ENCODE measurements at regions not wholly inside any gene's neighbourhood (a gene's known extent, or its start where the extent isn't known, plus 50 kb on each side); places are given as distances from the start of the nearest gene placed in this dataset.

- Histone ChIP-seq H3K36me3 (ENCODE audit: control insufficient read depth in 2 of 2, insufficient read depth in 2 of 2, low read length in 1 of 2) (no peaks in the 10 kb centered on the region), H3K4me3 (ENCODE audit: low read depth in 1 of 2, low read length in 2 of 2) (no peak overlapping the region), H3K27ac (ENCODE audit: low read depth in 2 of 2, low read length in 1 of 2) (peak overlapping the region in 1 of 2 donors; percentile 75), H3K27me3 (ENCODE audit: control insufficient read depth in 1 of 2, insufficient read depth in 2 of 2, low read length in 2 of 2) (no peaks in the 10 kb centered on the region), H3K4me1 (ENCODE audit: control insufficient read depth in 2 of 2, insufficient read depth in 2 of 2, low read length in 1 of 2) (peaks cover 0 to 3% of the 10 kb centered on the region in 2 donors), H3K9me3 (ENCODE audit: control insufficient read depth in 2 of 2, insufficient read depth in 1 of 2, low read depth in 1 of 2, low read length in 1 of 2) (no peaks in the 10 kb centered on the region)
- WGBS, 2 donors, result 46 to 64% methylated on average over 2 of the region's 2 CpGs
Measured at GRCh38 chr11:8790968-8791367, 108.4 kb downstream of the RPL27A start.

DNA sequence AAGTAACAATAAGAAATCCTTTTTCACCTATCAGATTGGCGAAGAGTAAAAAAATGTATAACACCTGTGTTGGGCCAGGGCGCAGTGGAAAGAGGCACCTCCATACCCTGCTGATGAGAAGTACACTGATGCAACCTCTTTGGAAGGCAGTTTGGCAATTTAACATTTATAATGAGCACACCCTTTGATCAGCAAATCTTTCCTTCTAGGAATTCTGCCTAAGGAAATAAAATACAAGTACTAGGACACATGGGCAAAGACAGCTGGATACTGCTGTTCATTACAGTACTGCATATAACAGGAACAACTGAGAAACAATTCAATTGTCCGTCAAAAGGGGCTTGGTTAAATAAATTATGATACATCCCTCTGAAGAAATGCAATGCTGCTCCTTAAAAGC is 110.1 kb downstream of the RPL27A start:
- 71 to 76% methylated on average over 3 of the region's 3 CpGs for WGBS, 2 donors
- Histone ChIP-seq H3K9me3 (ENCODE audit: control insufficient read depth in 2 of 2, insufficient read depth in 1 of 2, low read depth in 1 of 2, low read length in 1 of 2) (no peaks in the 10 kb centered on the region), H3K4me3 (ENCODE audit: low read depth in 1 of 2, low read length in 2 of 2) (no peak overlapping the region), H3K36me3 (ENCODE audit: control insufficient read depth in 2 of 2, insufficient read depth in 2 of 2, low read length in 1 of 2) (no peaks in the 10 kb centered on the region), H3K27ac (ENCODE audit: low read depth in 2 of 2, low read length in 1 of 2) (no peak overlapping the region), H3K27me3 (ENCODE audit: control insufficient read depth in 1 of 2, insufficient read depth in 2 of 2, low read length in 2 of 2) (no peaks in the 10 kb centered on the region), H3K4me1 (ENCODE audit: control insufficient read depth in 2 of 2, insufficient read depth in 2 of 2, low read length in 1 of 2) (no peaks in the 10 kb centered on the region)

- H3K4me3 ChIP-seq (ENCODE audit: low read depth in 1 of 2, low read length in 2 of 2), result no peak overlapping the region
- H3K27ac ChIP-seq (ENCODE audit: low read depth in 2 of 2, low read length in 1 of 2), result no peak overlapping the region
- WGBS, 2 donors, result 57 to 67% methylated on average over 4 of the region's 4 CpGs
Measured at GRCh38 chr11:8793114-8793777, 110.7 kb downstream of the RPL27A start.

DNA sequence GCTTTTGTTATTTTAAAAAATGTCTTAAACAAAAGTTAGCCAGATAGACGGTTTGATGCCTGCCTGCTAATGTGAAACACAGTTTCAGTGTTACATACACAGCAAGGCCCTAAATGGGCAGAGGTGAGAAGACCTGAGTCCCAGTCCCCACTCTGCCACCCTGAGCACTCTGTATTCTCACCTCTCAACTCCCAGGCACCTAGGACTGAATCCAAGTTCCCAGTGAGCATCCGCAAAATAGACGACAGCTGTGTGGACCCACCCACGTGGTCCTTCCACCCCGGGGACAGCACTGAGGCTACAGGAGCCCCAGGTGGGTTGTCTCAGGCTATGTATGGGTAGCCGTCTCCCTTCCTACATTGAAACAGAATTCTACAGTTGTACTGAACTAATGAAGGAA is 111.5 kb downstream of the RPL27A start:
- WGBS, 2 donors, result 56 to 70% methylated on average over 6 of the region's 6 CpGs
- Histone ChIP-seq H3K4me1 (ENCODE audit: control insufficient read depth in 2 of 2, insufficient read depth in 2 of 2, low read length in 1 of 2) (no peaks in the 10 kb centered on the region), H3K9me3 (ENCODE audit: control insufficient read depth in 2 of 2, insufficient read depth in 1 of 2, low read depth in 1 of 2, low read length in 1 of 2) (no peaks in the 10 kb centered on the region), H3K36me3 (ENCODE audit: control insufficient read depth in 2 of 2, insufficient read depth in 2 of 2, low read length in 1 of 2) (no peaks in the 10 kb centered on the region), H3K4me3 (ENCODE audit: low read depth in 1 of 2, low read length in 2 of 2) (no peak overlapping the region), H3K27ac (ENCODE audit: low read depth in 2 of 2, low read length in 1 of 2) (peak overlapping the region in 1 of 2 donors; percentile 47), H3K27me3 (ENCODE audit: control insufficient read depth in 1 of 2, insufficient read depth in 2 of 2, low read length in 2 of 2) (no peaks in the 10 kb centered on the region)

More at GRCh38 chr11:8793114-8793777, 110.7 kb downstream of the RPL27A start:
- Histone ChIP-seq H3K27me3 (ENCODE audit: control insufficient read depth in 1 of 2, insufficient read depth in 2 of 2, low read length in 2 of 2) (no peaks in the 10 kb centered on the region), H3K9me3 (ENCODE audit: control insufficient read depth in 2 of 2, insufficient read depth in 1 of 2, low read depth in 1 of 2, low read length in 1 of 2) (no peaks in the 10 kb centered on the region), H3K36me3 (ENCODE audit: control insufficient read depth in 2 of 2, insufficient read depth in 2 of 2, low read length in 1 of 2) (no peaks in the 10 kb centered on the region), H3K4me1 (ENCODE audit: control insufficient read depth in 2 of 2, insufficient read depth in 2 of 2, low read length in 1 of 2) (no peaks in the 10 kb centered on the region)

DNA sequence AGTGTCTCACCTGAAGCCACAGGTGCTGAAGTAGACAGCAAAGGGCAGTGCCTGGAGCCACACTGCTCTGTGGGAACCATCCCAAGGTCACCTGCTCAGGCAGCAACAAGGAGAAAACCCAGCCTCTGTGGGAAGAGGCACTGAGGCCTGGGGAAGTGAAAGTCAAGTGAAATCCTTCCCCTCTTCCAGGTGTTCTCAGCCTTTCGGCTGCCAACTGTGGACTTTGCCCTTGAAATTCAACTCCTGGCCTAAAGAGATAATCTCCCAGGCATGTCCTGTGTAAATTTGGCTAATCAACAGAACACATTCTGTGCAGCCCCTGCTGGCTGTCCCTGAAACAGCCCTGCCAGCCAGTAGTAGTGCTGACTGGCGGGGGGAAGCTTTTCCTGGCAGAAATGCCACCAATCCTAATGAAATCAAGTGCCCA is 112.1 kb downstream of the RPL27A start:
- Histone ChIP-seq H3K9me3 (ENCODE audit: control insufficient read depth in 2 of 2, insufficient read depth in 1 of 2, low read depth in 1 of 2, low read length in 1 of 2) (no peaks in the 10 kb centered on the region), H3K4me3 (ENCODE audit: low read depth in 1 of 2, low read length in 2 of 2) (no peak overlapping the region), H3K36me3 (ENCODE audit: control insufficient read depth in 2 of 2, insufficient read depth in 2 of 2, low read length in 1 of 2) (no peaks in the 10 kb centered on the region), H3K27ac (ENCODE audit: low read depth in 2 of 2, low read length in 1 of 2) (peak overlapping the region in 1 of 2 donors; percentile 47), H3K27me3 (ENCODE audit: control insufficient read depth in 1 of 2, insufficient read depth in 2 of 2, low read length in 2 of 2) (no peaks in the 10 kb centered on the region), H3K4me1 (ENCODE audit: control insufficient read depth in 2 of 2, insufficient read depth in 2 of 2, low read length in 1 of 2) (no peaks in the 10 kb centered on the region)
- WGBS, 2 donors, result 36 to 55% methylated on average over 2 of the region's 2 CpGs

- Histone ChIP-seq H3K27me3 (ENCODE audit: control insufficient read depth in 1 of 2, insufficient read depth in 2 of 2, low read length in 2 of 2) (no peaks in the 10 kb centered on the region), H3K27ac (ENCODE audit: low read depth in 2 of 2, low read length in 1 of 2) (no peak overlapping the region), H3K36me3 (ENCODE audit: control insufficient read depth in 2 of 2, insufficient read depth in 2 of 2, low read length in 1 of 2) (no peaks in the 10 kb centered on the region), H3K4me1 (ENCODE audit: control insufficient read depth in 2 of 2, insufficient read depth in 2 of 2, low read length in 1 of 2) (no peaks in the 10 kb centered on the region), H3K4me3 (ENCODE audit: low read depth in 1 of 2, low read length in 2 of 2) (no peak overlapping the region), H3K9me3 (ENCODE audit: control insufficient read depth in 2 of 2, insufficient read depth in 1 of 2, low read depth in 1 of 2, low read length in 1 of 2) (no peaks in the 10 kb centered on the region)
- WGBS, 2 donors, result 0 to 43% methylated on average over 1 of the region's 1 CpG
Measured at GRCh38 chr11:8796941-8797340, 114.0 kb upstream of the AKIP1 start.

- H3K36me3 ChIP-seq (ENCODE audit: control insufficient read depth in 2 of 2, insufficient read depth in 2 of 2, low read length in 1 of 2), result no peaks in the 10 kb centered on the region
- WGBS, 2 donors, result 77 to 82% methylated on average over 2 of the region's 2 CpGs
- H3K27me3 ChIP-seq (ENCODE audit: control insufficient read depth in 1 of 2, insufficient read depth in 2 of 2, low read length in 2 of 2), result no peaks in the 10 kb centered on the region
- H3K4me3 ChIP-seq (ENCODE audit: low read depth in 1 of 2, low read length in 2 of 2), result no peak overlapping the region
- H3K27ac ChIP-seq (ENCODE audit: low read depth in 2 of 2, low read length in 1 of 2), result peak overlapping the region in 1 of 2 donors; percentile 9
- H3K4me1 ChIP-seq (ENCODE audit: control insufficient read depth in 2 of 2, insufficient read depth in 2 of 2, low read length in 1 of 2), result no peaks in the 10 kb centered on the region
- H3K9me3 ChIP-seq (ENCODE audit: control insufficient read depth in 2 of 2, insufficient read depth in 1 of 2, low read depth in 1 of 2, low read length in 1 of 2), result no peaks in the 10 kb centered on the region
Measured at GRCh38 chr11:8799273-8799672, 111.7 kb upstream of the AKIP1 start.

GRCh38 chr11:8800520-8801110 is 110.4 kb upstream of the AKIP1 start:
- Histone ChIP-seq H3K27ac (ENCODE audit: low read depth in 2 of 2, low read length in 1 of 2) (peak overlapping the region; percentile 38 to 53), H3K9me3 (ENCODE audit: control insufficient read depth in 2 of 2, insufficient read depth in 1 of 2, low read depth in 1 of 2, low read length in 1 of 2) (no peaks in the 10 kb centered on the region), H3K27me3 (ENCODE audit: control insufficient read depth in 1 of 2, insufficient read depth in 2 of 2, low read length in 2 of 2) (no peaks in the 10 kb centered on the region), H3K4me3 (ENCODE audit: low read depth in 1 of 2, low read length in 2 of 2) (no peak overlapping the region), H3K36me3 (ENCODE audit: control insufficient read depth in 2 of 2, insufficient read depth in 2 of 2, low read length in 1 of 2) (no peaks in the 10 kb centered on the region), H3K4me1 (ENCODE audit: control insufficient read depth in 2 of 2, insufficient read depth in 2 of 2, low read length in 1 of 2) (no peaks in the 10 kb centered on the region)
- 15 to 32% methylated on average over 1 of the region's 1 CpG for WGBS, 2 donors

DNA sequence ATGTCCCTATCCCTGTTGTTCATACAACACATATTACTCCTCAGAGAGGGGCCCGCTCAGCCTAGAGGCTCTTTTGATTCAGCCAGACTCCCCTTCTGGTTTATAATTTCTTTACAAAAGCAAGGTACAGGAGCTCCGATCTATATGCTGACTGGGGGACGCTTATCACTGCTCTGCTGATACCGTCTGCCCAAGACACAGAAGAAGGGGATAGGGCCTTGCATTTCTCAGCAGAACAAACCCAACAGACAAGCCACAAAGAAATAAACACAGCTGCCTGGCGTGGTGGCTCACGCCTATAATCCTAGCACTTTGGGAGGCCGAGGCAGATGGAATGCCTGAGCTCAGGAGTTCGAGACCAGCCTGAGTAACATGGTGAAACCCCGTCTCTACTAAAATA is 109.9 kb upstream of the AKIP1 start:
- no peak overlapping the region for H3K4me3 ChIP-seq (ENCODE audit: low read depth in 1 of 2, low read length in 2 of 2)
- H3K9me3 ChIP-seq (ENCODE audit: control insufficient read depth in 2 of 2, insufficient read depth in 1 of 2, low read depth in 1 of 2, low read length in 1 of 2), result no peaks in the 10 kb centered on the region
- no peaks in the 10 kb centered on the region for H3K36me3 ChIP-seq (ENCODE audit: control insufficient read depth in 2 of 2, insufficient read depth in 2 of 2, low read length in 1 of 2)
- peak overlapping the region; percentile 38 to 53 for H3K27ac ChIP-seq (ENCODE audit: low read depth in 2 of 2, low read length in 1 of 2)
- no peaks in the 10 kb centered on the region for H3K27me3 ChIP-seq (ENCODE audit: control insufficient read depth in 1 of 2, insufficient read depth in 2 of 2, low read length in 2 of 2)
- peaks cover 0 to 2% of the 10 kb centered on the region in 2 donors for H3K4me1 ChIP-seq (ENCODE audit: control insufficient read depth in 2 of 2, insufficient read depth in 2 of 2, low read length in 1 of 2)
- WGBS, 2 donors, result 87 to 88% methylated on average over 9 of the region's 9 CpGs

- Histone ChIP-seq H3K27ac (ENCODE audit: low read depth in 2 of 2, low read length in 1 of 2) (no peak overlapping the region), H3K4me3 (ENCODE audit: low read depth in 1 of 2, low read length in 2 of 2) (no peak overlapping the region), H3K4me1 (ENCODE audit: control insufficient read depth in 2 of 2, insufficient read depth in 2 of 2, low read length in 1 of 2) (peaks cover 1 to 2% of the 10 kb centered on the region in 2 donors), H3K27me3 (ENCODE audit: control insufficient read depth in 1 of 2, insufficient read depth in 2 of 2, low read length in 2 of 2) (no peaks in the 10 kb centered on the region), H3K9me3 (ENCODE audit: control insufficient read depth in 2 of 2, insufficient read depth in 1 of 2, low read depth in 1 of 2, low read length in 1 of 2) (no peaks in the 10 kb centered on the region), H3K36me3 (ENCODE audit: control insufficient read depth in 2 of 2, insufficient read depth in 2 of 2, low read length in 1 of 2) (no peaks in the 10 kb centered on the region)
- WGBS, 2 donors, result 76 to 77% methylated on average over 5 of the region's 5 CpGs
Measured at GRCh38 chr11:8802251-8802650, 108.7 kb upstream of the AKIP1 start.

Data from esophagus (tissue), 2 donors.